ENCODE measurements at regions not wholly inside any gene's neighbourhood (a gene's known extent, or its start where the extent isn't known, plus 50 kb on each side); places are given as distances from the start of the nearest gene placed in this dataset.

DNA sequence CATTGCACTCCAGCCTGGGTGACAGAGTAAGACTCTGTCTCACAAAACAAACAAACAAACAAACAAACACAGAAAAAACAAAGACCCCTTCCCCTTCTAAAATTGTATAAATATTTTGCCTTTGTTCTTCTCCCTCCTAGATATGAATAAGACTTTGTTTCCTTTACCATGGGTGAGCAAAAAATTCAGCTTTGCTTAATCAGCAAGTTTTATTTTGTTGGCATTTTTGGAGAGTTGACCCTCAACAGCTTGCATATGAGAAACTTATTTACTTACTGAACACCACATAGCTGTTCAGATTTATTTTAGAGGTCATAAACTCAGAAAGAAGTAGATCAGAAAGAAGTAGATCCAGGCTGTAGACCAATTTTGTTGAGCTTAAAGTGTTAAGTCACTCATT, 395.2 kb upstream of the TOM1L1 start:
- no peak overlapping the region for H2AFZ ChIP-seq (ENCODE audit: low read length)
- H3K27ac ChIP-seq (ENCODE audit: low read depth, low read length): no peak overlapping the region
- H3K27me3 ChIP-seq (ENCODE audit: insufficient read depth, low read length): no peaks in the 10 kb centered on the region
- H3K79me2 ChIP-seq (ENCODE audit: insufficient read depth, low read length): no peaks in the 10 kb centered on the region
- no peak overlapping the region for H3K4me2 ChIP-seq (ENCODE audit: insufficient read depth, low read length)
- H3K4me1 ChIP-seq (ENCODE audit: insufficient read depth, low read length): no peaks in the 10 kb centered on the region
- TF ChIP-seq, protein P1, sequence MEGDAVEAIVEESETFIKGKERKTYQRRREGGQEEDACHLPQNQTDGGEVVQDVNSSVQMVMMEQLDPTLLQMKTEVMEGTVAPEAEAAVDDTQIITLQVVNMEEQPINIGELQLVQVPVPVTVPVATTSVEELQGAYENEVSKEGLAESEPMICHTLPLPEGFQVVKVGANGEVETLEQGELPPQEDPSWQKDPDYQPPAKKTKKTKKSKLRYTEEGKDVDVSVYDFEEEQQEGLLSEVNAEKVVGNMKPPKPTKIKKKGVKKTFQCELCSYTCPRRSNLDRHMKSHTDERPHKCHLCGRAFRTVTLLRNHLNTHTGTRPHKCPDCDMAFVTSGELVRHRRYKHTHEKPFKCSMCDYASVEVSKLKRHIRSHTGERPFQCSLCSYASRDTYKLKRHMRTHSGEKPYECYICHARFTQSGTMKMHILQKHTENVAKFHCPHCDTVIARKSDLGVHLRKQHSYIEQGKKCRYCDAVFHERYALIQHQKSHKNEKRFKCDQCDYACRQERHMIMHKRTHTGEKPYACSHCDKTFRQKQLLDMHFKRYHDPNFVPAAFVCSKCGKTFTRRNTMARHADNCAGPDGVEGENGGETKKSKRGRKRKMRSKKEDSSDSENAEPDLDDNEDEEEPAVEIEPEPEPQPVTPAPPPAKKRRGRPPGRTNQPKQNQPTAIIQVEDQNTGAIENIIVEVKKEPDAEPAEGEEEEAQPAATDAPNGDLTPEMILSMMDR (IDR thresholded peaks at IDR 0.05; ENCODE audit: extremely low read depth, low read depth, low read length): no peak
- H3K9me3 ChIP-seq (ENCODE audit: low read depth, low read length): peaks cover 3% of the 10 kb centered on the region
- H3K36me3 ChIP-seq (ENCODE audit: insufficient read depth, low read length): no peaks in the 10 kb centered on the region
- DNase-seq (ENCODE audit: insufficient read length, low spot score, missing footprints): no peak
- no peak overlapping the region for H3K4me3 ChIP-seq (ENCODE audit: insufficient read depth, low read length)
- H4K20me1 ChIP-seq (ENCODE audit: insufficient read depth, low read length): no peaks in the 10 kb centered on the region

DNA sequence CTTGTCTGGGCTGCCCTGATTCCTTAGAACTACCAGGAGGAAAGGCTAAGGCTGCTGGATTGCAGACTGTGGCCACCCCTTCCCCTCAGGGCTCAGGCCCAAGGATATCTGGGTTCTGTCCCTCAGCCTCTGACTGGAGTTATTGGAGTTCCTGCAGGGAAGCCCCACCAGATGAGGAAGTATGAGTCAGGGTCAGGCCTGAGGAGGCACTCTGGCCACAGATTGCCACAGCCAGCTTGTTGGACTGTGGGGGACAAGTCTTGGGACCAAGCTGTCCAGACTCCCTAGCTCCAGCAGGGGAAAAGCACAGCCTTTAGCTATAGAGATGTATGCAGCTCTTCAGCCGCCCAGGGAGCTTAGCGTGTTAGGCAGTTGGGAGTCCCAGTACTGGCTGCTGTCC, 381.9 kb upstream of the TOM1L1 start:
- H3K9me3 ChIP-seq (ENCODE audit: low read depth, low read length): no peaks in the 10 kb centered on the region
- no peak overlapping the region for H2AFZ ChIP-seq (ENCODE audit: low read length)

DNA sequence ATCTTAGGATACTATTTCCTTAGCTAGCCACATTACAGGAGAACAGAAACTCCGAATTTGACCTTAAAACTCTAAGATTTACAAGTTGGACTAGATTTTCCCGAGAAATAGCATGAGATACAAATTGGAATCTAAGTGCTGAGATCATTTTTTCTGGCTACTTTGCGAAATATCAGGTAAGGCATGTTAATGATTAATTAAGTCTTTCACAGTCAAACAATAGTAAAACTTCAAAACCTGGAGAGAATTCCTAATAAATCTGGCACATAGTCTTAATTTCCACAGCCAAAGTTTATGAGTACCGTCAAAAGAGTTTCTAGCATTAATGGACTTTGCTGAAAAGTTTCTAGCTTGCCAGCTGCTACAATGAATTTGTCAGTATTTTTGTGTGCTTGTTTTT, 379.5 kb upstream of the TOM1L1 start:
- Histone ChIP-seq H3K4me3 (ENCODE audit: insufficient read depth, low read length) (no peak overlapping the region), H3K27ac (ENCODE audit: low read depth, low read length) (no peak overlapping the region), H3K9me3 (ENCODE audit: low read depth, low read length) (peaks cover 4% of the 10 kb centered on the region), H3K36me3 (ENCODE audit: insufficient read depth, low read length) (no peaks in the 10 kb centered on the region), H3K27me3 (ENCODE audit: insufficient read depth, low read length) (no peaks in the 10 kb centered on the region), H4K20me1 (ENCODE audit: insufficient read depth, low read length) (no peaks in the 10 kb centered on the region), H3K79me2 (ENCODE audit: insufficient read depth, low read length) (no peaks in the 10 kb centered on the region), H2AFZ (ENCODE audit: low read length) (no peak overlapping the region), H3K4me1 (ENCODE audit: insufficient read depth, low read length) (no peaks in the 10 kb centered on the region), H3K4me2 (ENCODE audit: insufficient read depth, low read length) (no peak overlapping the region)
- DNase-seq (ENCODE audit: insufficient read length, low spot score, missing footprints): no peak
- TF ChIP-seq, protein P1 (IDR thresholded peaks at IDR 0.05; ENCODE audit: extremely low read depth, low read depth, low read length): no peak

More for the DNA sequence above, 381.9 kb upstream of the TOM1L1 start:
- Histone ChIP-seq H3K79me2 (ENCODE audit: insufficient read depth, low read length) (no peaks in the 10 kb centered on the region), H3K4me3 (ENCODE audit: insufficient read depth, low read length) (no peak overlapping the region), H3K27ac (ENCODE audit: low read depth, low read length) (no peak overlapping the region), H3K4me1 (ENCODE audit: insufficient read depth, low read length) (no peaks in the 10 kb centered on the region), H3K27me3 (ENCODE audit: insufficient read depth, low read length) (no peaks in the 10 kb centered on the region), H4K20me1 (ENCODE audit: insufficient read depth, low read length) (no peaks in the 10 kb centered on the region), H3K36me3 (ENCODE audit: insufficient read depth, low read length) (no peaks in the 10 kb centered on the region), H3K4me2 (ENCODE audit: insufficient read depth, low read length) (no peak overlapping the region)
- TF ChIP-seq, protein P1 (IDR thresholded peaks at IDR 0.05; ENCODE audit: extremely low read depth, low read depth, low read length): no peak
- DNase-seq (ENCODE audit: insufficient read length, low spot score, missing footprints): no peak

DNA sequence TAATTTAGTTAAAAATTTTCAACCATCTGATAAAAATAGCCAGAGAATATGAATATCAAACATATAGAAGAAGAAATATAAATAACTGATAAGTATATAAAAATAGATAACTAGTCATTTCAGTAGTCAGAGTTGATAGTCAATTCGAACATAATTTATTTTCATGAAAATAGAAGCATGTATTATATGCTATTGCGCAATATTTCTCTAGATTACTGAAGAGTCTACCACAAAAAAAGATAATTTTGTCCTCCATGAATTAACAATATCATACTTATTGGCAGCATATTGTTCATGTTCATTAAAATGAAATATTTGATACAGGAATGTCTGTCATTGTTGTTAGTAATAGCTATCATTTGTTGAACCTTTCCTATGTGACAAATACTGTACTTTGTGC, 376.2 kb upstream of the TOM1L1 start:
- H2AFZ ChIP-seq (ENCODE audit: low read length): no peak overlapping the region
- H3K4me2 ChIP-seq (ENCODE audit: insufficient read depth, low read length): no peak overlapping the region
- H3K4me3 ChIP-seq (ENCODE audit: insufficient read depth, low read length): no peak overlapping the region
- H3K27me3 ChIP-seq (ENCODE audit: insufficient read depth, low read length): no peaks in the 10 kb centered on the region
- H3K36me3 ChIP-seq (ENCODE audit: insufficient read depth, low read length): no peaks in the 10 kb centered on the region
- no peak overlapping the region for H3K27ac ChIP-seq (ENCODE audit: low read depth, low read length)
- DNase-seq (ENCODE audit: insufficient read length, low spot score, missing footprints): no peak
- TF ChIP-seq, protein P1 (IDR thresholded peaks at IDR 0.05; ENCODE audit: extremely low read depth, low read depth, low read length): no peak
- H4K20me1 ChIP-seq (ENCODE audit: insufficient read depth, low read length): no peaks in the 10 kb centered on the region
- no peaks in the 10 kb centered on the region for H3K79me2 ChIP-seq (ENCODE audit: insufficient read depth, low read length)
- H3K9me3 ChIP-seq (ENCODE audit: low read depth, low read length): peaks cover 4% of the 10 kb centered on the region
- H3K4me1 ChIP-seq (ENCODE audit: insufficient read depth, low read length): no peaks in the 10 kb centered on the region

All from osteoblast (primary cell).